ENCODE measurements at regions not wholly inside any gene's neighbourhood (a gene's known extent, or its start where the extent isn't known, plus 50 kb on each side); places are given as distances from the start of the nearest gene placed in this dataset.

DNA sequence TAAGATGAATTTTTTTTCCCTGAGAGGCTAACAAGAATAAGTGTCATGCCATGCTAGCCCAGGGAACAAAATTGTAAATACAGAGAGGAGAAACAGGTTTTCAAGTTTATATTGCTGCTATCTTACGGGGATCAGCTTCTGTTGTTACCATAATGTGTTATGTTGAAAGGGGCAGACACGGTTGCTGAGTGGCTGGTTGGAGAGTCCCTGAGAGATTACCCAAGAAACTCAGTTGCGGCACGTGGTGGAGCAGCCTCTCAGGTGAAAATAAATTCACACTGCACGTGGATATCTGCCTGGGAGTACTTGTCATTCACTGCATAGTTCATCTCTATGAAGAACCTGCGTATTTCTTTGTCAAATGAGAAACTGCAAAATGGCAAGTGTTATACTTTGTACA lies 293.6 kb downstream of the TDRD3 start:
- DNase-seq (ENCODE audit: low read depth in 1 of 2, low spot score in 1 of 2): no peak
- no peaks in the 10 kb centered on the region for H3K9me3 ChIP-seq (ENCODE audit: low read depth)
- no peaks in the 10 kb centered on the region for H3K27me3 ChIP-seq
- TF ChIP-seq, protein P1, sequence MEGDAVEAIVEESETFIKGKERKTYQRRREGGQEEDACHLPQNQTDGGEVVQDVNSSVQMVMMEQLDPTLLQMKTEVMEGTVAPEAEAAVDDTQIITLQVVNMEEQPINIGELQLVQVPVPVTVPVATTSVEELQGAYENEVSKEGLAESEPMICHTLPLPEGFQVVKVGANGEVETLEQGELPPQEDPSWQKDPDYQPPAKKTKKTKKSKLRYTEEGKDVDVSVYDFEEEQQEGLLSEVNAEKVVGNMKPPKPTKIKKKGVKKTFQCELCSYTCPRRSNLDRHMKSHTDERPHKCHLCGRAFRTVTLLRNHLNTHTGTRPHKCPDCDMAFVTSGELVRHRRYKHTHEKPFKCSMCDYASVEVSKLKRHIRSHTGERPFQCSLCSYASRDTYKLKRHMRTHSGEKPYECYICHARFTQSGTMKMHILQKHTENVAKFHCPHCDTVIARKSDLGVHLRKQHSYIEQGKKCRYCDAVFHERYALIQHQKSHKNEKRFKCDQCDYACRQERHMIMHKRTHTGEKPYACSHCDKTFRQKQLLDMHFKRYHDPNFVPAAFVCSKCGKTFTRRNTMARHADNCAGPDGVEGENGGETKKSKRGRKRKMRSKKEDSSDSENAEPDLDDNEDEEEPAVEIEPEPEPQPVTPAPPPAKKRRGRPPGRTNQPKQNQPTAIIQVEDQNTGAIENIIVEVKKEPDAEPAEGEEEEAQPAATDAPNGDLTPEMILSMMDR (IDR thresholded peaks at IDR 0.05; ENCODE audit: low read depth, low read length): no peak
- no peaks in the 10 kb centered on the region for H3K4me1 ChIP-seq (ENCODE audit: low read depth)
- no peak overlapping the region for H3K27ac ChIP-seq
- H3K36me3 ChIP-seq: no peaks in the 10 kb centered on the region
- H3K4me3 ChIP-seq: no peak overlapping the region

DNA sequence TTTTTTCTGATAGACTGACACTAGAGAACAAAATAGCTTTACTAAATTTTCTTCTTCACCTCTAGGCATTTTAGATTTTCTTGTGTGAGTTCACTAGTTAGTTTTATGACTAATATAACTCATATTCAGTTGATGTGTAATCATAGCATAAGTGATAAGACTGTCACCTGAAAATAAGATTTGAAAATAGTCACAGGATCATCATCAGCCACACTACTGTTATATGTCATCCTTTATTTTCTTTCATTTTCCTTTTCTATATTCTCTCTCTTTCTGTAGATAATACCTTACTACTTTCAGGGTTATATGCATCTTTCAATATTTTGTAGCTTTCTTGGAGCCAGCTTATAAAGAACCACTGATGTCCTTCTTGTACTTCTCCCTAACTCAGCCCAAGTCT lies 292.6 kb downstream of the TDRD3 start:
- no peak for DNase-seq (ENCODE audit: low read depth in 1 of 2, low spot score in 1 of 2)
- Histone ChIP-seq H3K9me3 (ENCODE audit: low read depth) (no peaks in the 10 kb centered on the region), H3K27ac (no peak overlapping the region), H3K4me3 (no peak overlapping the region), H3K4me1 (ENCODE audit: low read depth) (no peaks in the 10 kb centered on the region), H3K27me3 (no peaks in the 10 kb centered on the region), H3K36me3 (no peaks in the 10 kb centered on the region)
- TF ChIP-seq, protein P1 (IDR thresholded peaks at IDR 0.05; ENCODE audit: low read depth, low read length): no peak

DNA sequence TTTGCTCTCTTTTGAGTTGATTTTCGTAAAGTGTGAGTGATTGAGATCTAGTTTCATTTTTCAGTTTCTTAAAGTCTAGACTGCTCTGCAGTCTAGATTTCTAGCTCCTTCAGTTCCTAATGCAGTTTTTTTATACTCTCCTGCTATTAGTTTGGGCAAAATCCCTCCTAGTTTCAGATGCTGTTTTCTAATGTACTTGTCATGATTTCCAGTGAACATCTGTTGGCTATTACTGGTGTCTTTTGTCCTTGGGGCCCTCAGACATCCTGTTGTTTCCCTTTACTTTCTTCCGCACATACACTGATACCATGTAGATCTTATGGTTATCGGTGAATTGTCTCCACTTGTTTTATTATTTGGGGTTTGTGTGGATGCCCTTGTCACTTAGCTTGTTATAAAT lies 292.1 kb downstream of the TDRD3 start:
- H3K27ac ChIP-seq: no peak overlapping the region
- H3K36me3 ChIP-seq: no peaks in the 10 kb centered on the region
- no peaks in the 10 kb centered on the region for H3K4me1 ChIP-seq (ENCODE audit: low read depth)
- DNase-seq (ENCODE audit: low read depth in 1 of 2, low spot score in 1 of 2): no peak
- no peaks in the 10 kb centered on the region for H3K9me3 ChIP-seq (ENCODE audit: low read depth)
- no peak overlapping the region for H3K4me3 ChIP-seq
- TF ChIP-seq, protein P1 (IDR thresholded peaks at IDR 0.05; ENCODE audit: low read depth, low read length): no peak
- H3K27me3 ChIP-seq: no peaks in the 10 kb centered on the region

DNA sequence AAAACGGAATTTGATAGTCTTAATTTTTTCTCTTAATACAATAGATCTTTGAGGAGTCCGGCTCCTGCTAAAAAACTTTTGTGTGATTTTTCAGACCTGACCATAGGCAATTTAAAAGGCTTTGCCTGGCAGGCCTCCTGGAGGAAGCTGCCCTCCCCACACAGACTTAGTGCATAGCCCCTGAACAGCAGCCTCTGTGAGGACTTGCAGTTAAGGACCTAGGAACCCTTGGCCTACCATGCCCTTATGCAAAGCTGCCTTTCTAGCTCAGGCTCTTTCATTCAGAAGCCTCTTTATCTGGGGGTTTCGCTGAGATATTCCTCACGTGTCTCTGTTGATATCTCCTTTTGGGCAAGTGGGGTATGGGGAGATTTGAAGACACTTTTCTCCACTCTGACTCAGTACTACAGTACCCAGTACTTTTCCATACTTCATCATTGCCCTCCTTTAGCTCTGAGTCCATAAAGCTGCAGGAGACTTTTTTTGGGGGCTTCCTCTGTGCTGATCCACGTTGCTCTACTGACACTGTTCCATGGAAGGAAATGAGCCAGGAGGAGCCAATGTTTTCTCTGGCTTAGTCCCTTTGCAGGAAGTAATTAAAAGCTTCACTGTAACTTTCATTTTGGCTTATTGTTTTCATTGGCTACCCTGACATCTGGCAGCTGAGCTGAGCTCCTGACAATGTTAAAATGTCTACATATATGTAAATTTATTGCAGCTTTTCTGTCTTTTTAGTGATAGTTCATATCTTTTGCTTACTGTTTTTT lies 283.1 kb downstream of the TDRD3 start:
- Histone ChIP-seq H3K27ac (no peak overlapping the region), H3K4me3 (no peak overlapping the region), H3K27me3 (no peaks in the 10 kb centered on the region), H3K9me3 (ENCODE audit: low read depth) (no peaks in the 10 kb centered on the region), H3K36me3 (no peaks in the 10 kb centered on the region), H3K4me1 (ENCODE audit: low read depth) (no peaks in the 10 kb centered on the region)
- TF ChIP-seq, protein P1 (IDR thresholded peaks at IDR 0.05; ENCODE audit: low read depth, low read length): no peak
- peak in 1 of 2 donors; percentile 12 for DNase-seq (ENCODE audit: low read depth in 1 of 2, low spot score in 1 of 2)

DNA sequence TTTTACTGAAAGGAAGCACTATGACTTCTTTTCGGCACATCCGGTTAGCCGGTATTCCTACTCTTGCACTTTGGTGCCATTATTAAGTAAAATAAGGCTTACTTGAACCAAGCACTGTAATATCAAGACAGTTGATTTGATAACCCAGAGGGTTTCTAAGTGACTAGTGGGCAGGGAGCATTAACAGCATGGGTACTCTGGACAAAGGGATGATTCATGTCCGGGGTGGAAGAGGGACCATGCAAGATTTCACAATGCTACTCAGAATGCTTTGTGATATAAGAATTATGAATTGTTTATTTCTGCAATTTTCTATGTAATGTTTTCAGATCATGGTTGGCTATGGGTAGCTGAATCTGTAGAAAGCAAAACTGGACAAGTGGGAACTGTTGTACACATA lies 282.1 kb downstream of the TDRD3 start:
- no peak overlapping the region for H3K4me3 ChIP-seq
- H3K27ac ChIP-seq: no peak overlapping the region
- TF ChIP-seq, protein P1 (IDR thresholded peaks at IDR 0.05; ENCODE audit: low read depth, low read length): no peak
- DNase-seq (ENCODE audit: low read depth in 1 of 2, low spot score in 1 of 2): peak in 1 of 2 donors; percentile 2
- no peaks in the 10 kb centered on the region for H3K4me1 ChIP-seq (ENCODE audit: low read depth)
- H3K36me3 ChIP-seq: no peaks in the 10 kb centered on the region
- H3K9me3 ChIP-seq (ENCODE audit: low read depth): no peaks in the 10 kb centered on the region
- no peaks in the 10 kb centered on the region for H3K27me3 ChIP-seq

All from cardiac muscle cell (in vitro differentiated cells and primary cell).